ENCODE measurements at regions not wholly inside any gene's neighbourhood (a gene's known extent, or its start where the extent isn't known, plus 50 kb on each side); places are given as distances from the start of the nearest gene placed in this dataset.

- Histone ChIP-seq H4K20me1 (ENCODE audit: insufficient read depth) (no peaks in the 10 kb centered on the region; the same call in 1 of the 2 replicates), H3K9ac (ENCODE audit: low read length) (no peak overlapping the region), H2AFZ (ENCODE audit: low read depth, low read length, poor library complexity, severe bottlenecking) (no peak overlapping the region), H3K9me3 (ENCODE audit: control insufficient read depth in 1 of 2, insufficient read depth in 1 of 2, low read depth in 1 of 2, low read length in 2 of 2) (no peaks in the 10 kb centered on the region), H3K4me3 (replicated peaks in 1 of 2; ENCODE audit: low read depth in 1 of 2, low read length in 2 of 2) (no peak overlapping the region), H3K4me1 (ENCODE audit: control insufficient read depth in 1 of 2, insufficient read depth in 2 of 2, low read length in 2 of 2) (no peaks in the 10 kb centered on the region), H3K36me3 (ENCODE audit: control insufficient read depth in 1 of 2, insufficient read depth in 2 of 2, low read length in 2 of 2) (no peaks in the 10 kb centered on the region), H3K4me2 (ENCODE audit: low read length) (no peak overlapping the region), H3K27me3 (ENCODE audit: insufficient read depth, low read length) (peaks cover 63% of the 10 kb centered on the region), H3K27ac (ENCODE audit: low read depth, low read length) (no peak overlapping the region), H3K9me2 (ENCODE audit: insufficient read depth) (no peaks in the 10 kb centered on the region), H3K79me2 (ENCODE audit: insufficient read depth, low read length) (no peaks in the 10 kb centered on the region)
- TF ChIP-seq SRF (IDR thresholded peaks at IDR 0.05; ENCODE audit: low read depth), result no peak
- no peak for TF ChIP-seq ZFX (IDR thresholded peaks at IDR 0.05)
- TF ChIP-seq EGR1 (IDR thresholded peaks at IDR 0.05; ENCODE audit: low read depth), result no peak
- TF ChIP-seq SIN3A (IDR thresholded peaks at IDR 0.05; ENCODE audit: low read depth), result no peak
- intact Hi-C loops (cut with micrococcal nuclease), result no loop called here
- ATAC-seq, result no peak
- ChIA-PET CTCF (no interaction called here), POLR2A (no interaction called here), RAD21 (ENCODE audit: low non-redundant PET in 1 of 2, low total read pairs in 2 of 2, uncharacterized antibody in 2 of 2, unreplicated experiment in 2 of 2) (no interaction called here)
- BruUV-seq (replicated peaks), result no TSS peak
- DNase-seq (ENCODE audit: low read depth, low spot score), result no peak
Observed at GRCh38 chr20:57780906-57781305, 71.1 kb upstream of the PMEPA1 start.

GRCh38 chr20:57780398-57780797 lies 70.6 kb upstream of the PMEPA1 start:
- Histone ChIP-seq H3K4me2 (ENCODE audit: low read length) (no peak overlapping the region), H2AFZ (ENCODE audit: low read depth, low read length, poor library complexity, severe bottlenecking) (no peak overlapping the region), H3K9me2 (ENCODE audit: insufficient read depth) (no peaks in the 10 kb centered on the region), H3K9me3 (ENCODE audit: control insufficient read depth in 1 of 2, insufficient read depth in 1 of 2, low read depth in 1 of 2, low read length in 2 of 2) (no peaks in the 10 kb centered on the region), H3K79me2 (ENCODE audit: insufficient read depth, low read length) (no peaks in the 10 kb centered on the region), H3K4me1 (ENCODE audit: control insufficient read depth in 1 of 2, insufficient read depth in 2 of 2, low read length in 2 of 2) (no peaks in the 10 kb centered on the region), H4K20me1 (ENCODE audit: insufficient read depth) (no peaks in the 10 kb centered on the region; the same call in 1 of the 2 replicates), H3K36me3 (ENCODE audit: control insufficient read depth in 1 of 2, insufficient read depth in 2 of 2, low read length in 2 of 2) (no peaks in the 10 kb centered on the region), H3K9ac (ENCODE audit: low read length) (no peak overlapping the region), H3K27me3 (ENCODE audit: insufficient read depth, low read length) (peaks cover 68% of the 10 kb centered on the region), H3K4me3 (replicated peaks in 1 of 2; ENCODE audit: low read depth in 1 of 2, low read length in 2 of 2) (no peak overlapping the region), H3K27ac (ENCODE audit: low read depth, low read length) (no peak overlapping the region)
- ChIA-PET POLR2A (no interaction called here), CTCF (no interaction called here), RAD21 (ENCODE audit: low non-redundant PET in 1 of 2, low total read pairs in 2 of 2, uncharacterized antibody in 2 of 2, unreplicated experiment in 2 of 2) (no interaction called here)
- ATAC-seq (no peak), DNase-seq (ENCODE audit: low read depth, low spot score) (no peak)
- BruUV-seq (replicated peaks), result no TSS peak
- TF ChIP-seq EZH2phosphoT487 (IDR thresholded peaks at IDR 0.05; ENCODE audit: borderline replicate concordance), result no peak
- no peak for TF ChIP-seq ZNF274 (IDR thresholded peaks at IDR 0.05; ENCODE audit: low read depth, low read length)
- TF ChIP-seq ATF3 (IDR thresholded peaks at IDR 0.05), result no peak
- no peak for TF ChIP-seq EZH2 (IDR thresholded peaks at IDR 0.05)
- TF ChIP-seq POLR2AphosphoS5 (IDR thresholded peaks at IDR 0.05; ENCODE audit: low read depth, low read length), result no peak
- TF ChIP-seq REST (IDR thresholded peaks at IDR 0.05; ENCODE audit: low read depth), result no peak
- TF ChIP-seq JUND (IDR thresholded peaks at IDR 0.05), result no peak
- TF ChIP-seq SP1 (IDR thresholded peaks at IDR 0.05; ENCODE audit: low read depth), result no peak
- TF ChIP-seq CEBPB (IDR thresholded peaks at IDR 0.05; ENCODE audit: low read depth), result no peak
- TF ChIP-seq RAD21 (IDR thresholded peaks at IDR 0.05; ENCODE audit: low read depth), result no peak
- no peak for TF ChIP-seq TCF7L2 (IDR thresholded peaks at IDR 0.05; ENCODE audit: borderline replicate concordance, extremely low read depth, insufficient read depth, insufficient read length)
- no peak for TF ChIP-seq SRF (IDR thresholded peaks at IDR 0.05; ENCODE audit: low read depth)
- TF ChIP-seq ELF1 (IDR thresholded peaks at IDR 0.05; ENCODE audit: borderline replicate concordance, low read depth), result no peak
- TF ChIP-seq SIN3A (IDR thresholded peaks at IDR 0.05; ENCODE audit: low read depth), result no peak
- no peak for TF ChIP-seq POLR2A (IDR thresholded peaks at IDR 0.05; ENCODE audit: borderline replicate concordance, extremely low read depth, insufficient read depth, insufficient read length)
- TF ChIP-seq FOSL1 (IDR thresholded peaks at IDR 0.05; ENCODE audit: low read depth), result no peak
- intact Hi-C loops (cut with micrococcal nuclease), result no loop called here

Measured in HCT116 (cell line).